HG03196 (cell line): ENCODE measurements at regions not wholly inside any gene's neighbourhood (a gene's known extent, or its start where the extent isn't known, plus 50 kb on each side); places are given as distances from the start of the nearest gene placed in this dataset.
"Not testable (repeated sequence)": the region's sequence is repeated elsewhere in the genome, so short reads cannot be mapped to it uniquely, and the experiment has no call there.

ENCODE experiments used
- ATAC-seq: cut with Tn5 transposase; IDR thresholded peaks from one replicate; pipeline ENCODE4 v1.9.1; 2021; ENCODE audit not compliant: unreplicated experiment

DNA sequence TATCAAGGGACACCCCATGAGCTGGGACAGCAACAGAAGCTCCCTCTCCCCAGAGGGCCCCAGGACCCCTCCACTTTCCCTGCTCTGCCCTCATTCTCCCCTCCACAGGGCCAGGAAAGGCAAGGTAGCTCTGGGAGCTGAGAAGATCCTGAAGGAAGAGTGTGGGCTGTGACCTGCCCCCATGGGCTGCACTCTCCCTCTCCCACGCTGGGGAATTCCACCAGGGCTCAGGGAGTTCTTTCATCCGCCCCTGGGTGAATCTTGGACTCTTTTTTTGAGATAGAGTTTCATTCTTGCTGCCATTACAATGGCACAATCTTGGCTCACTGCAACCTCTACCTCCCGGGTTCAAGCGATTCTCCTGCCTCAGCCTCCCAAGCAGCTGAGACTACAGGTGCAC, 73.8 kb downstream of the C9orf50 start:
- ATAC-seq = no peak

DNA sequence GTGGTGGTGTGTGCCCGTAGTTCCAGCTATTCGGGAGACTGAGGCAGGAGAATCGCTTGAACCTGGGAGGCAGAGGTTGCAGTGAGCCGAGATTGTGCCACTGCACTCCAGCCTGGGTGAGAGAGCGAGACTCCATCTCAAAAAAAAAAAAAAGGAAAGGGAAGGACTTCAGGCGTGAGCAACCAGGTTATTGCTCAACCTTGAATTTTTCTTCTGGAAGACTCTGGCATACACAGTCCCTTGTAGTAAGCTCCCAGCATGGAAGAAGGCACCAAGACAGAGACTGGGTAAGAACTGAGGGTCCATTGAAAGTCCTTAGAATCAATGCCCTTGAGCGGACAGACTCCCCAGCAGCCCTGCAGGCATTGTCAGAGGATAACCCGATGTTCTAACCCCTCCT, 75.0 kb downstream of the C9orf50 start:
- not testable (repeated sequence) for ATAC-seq

DNA sequence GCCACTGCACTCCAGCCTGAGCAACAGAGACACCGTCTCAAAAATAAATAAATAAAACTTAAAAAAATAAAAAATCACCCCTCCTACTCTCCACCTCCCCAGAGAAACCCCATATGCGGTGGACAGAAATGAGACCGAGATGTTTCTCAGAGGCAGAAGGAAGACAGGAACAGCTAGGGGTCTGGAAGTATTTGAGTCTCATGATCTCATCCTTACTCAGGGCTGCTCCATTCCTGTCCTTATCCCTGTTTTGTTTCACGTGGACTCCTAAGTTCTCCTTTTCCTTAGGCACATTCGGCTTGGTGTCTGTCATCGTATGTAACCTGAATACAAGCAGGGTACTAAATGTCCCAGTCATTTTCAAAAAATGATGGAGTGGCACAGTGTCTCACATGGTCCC, 76.1 kb downstream of the C9orf50 start:
- no peak for ATAC-seq

DNA sequence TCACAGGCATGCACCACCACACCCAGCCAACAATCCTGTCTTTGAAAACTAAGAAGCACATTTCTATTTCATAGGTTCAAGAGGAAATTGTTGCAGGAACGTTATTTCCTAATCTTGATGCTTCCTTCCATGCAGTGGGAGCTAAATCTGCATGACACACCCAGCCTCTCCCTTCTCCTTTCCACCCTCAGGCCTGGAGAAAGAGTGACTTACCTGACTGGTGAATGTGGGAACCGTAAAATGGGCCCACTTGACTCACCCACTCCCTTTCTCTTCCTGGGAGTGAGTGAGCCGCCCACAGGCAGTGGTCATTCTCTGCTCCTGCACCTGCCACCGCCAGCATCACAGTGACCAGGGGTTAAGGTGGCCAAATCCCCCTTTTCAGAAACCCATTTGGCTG, 78.2 kb downstream of the C9orf50 start:
- no peak for ATAC-seq

DNA sequence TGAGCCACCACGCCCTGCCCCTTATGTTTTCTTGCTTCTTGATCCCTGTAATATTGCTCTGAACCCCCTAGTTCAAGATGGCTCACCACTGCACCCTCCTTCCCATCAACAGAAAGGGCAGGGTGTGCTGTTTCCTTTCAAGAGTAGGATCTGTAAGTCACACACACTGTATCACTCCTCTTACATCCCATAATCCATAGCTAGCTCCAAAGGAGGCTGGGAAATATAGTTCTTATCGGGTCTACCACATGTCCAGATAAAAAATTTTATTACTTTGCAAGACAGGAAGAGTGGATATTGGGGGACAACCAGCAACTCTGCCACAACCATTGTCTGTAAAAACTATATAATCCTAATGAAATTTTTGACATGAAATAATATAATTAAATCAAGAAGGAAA, 79.6 kb downstream of the C9orf50 start:
- ATAC-seq = no peak

DNA sequence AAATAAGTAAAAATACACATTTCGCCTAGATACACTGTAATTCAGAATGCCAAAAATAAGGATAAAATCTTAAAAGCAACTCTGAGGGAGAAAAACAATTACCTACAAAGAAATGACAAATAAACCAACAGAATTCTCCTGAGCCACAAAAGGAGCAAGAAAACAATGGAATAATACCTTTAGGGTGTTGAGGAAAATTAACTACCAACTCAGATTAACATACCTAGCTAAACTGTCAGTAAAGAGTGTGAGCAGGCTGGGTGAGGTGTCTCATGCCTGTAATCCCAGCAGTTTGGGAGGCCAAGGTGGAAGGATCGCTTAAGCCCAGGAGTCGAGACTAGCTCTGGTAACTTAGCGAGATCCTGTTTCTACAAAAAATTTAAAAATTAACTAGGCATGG, 81.5 kb downstream of the C9orf50 start:
- no peak for ATAC-seq

DNA sequence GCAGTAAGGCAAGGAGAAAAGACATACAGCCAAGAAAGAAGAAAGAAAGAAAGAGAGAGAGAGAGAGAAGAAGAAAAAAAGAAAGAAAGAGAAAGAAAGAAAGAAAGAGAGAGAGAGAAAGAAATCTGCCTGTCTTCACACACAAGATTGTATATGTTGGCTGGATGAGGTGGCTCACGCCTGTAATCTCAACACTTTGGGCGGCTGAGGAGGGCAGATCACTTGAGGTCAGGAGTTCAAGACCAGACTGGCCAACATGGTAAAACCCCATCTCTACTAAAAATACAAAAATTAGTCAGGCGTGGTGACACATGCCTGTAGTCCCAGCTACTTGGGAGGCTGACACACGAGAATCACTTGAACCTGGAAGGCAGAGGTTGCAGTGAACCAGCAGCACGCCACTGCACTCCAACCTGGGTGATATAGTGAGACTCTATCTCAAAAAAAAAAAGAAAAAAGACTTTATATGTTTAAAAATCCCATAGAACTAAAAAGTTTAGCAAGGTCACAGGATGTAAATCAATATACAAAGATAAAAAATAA, 89.0 kb downstream of the C9orf50 start:
- ATAC-seq = not testable (repeated sequence)

DNA sequence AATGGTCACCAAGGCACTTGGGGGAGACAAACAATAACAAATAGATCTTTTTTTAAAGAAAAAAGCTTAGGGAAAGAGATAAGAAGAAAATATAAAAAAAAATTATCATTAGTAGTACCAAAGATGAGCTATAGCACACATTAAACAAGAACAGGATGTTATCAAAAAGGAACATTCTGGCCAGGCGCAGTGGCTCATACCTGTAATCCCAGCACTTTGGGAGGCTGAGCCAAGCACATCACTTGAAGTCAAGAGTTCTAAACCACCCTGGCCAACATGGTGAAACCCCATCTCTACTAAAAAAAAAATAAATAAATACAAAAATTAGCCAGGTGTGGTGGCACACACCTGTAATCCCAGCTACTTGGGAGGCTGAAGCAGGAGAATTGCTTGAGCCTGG, 92.9 kb downstream of the C9orf50 start:
- ATAC-seq = not testable (repeated sequence)

DNA sequence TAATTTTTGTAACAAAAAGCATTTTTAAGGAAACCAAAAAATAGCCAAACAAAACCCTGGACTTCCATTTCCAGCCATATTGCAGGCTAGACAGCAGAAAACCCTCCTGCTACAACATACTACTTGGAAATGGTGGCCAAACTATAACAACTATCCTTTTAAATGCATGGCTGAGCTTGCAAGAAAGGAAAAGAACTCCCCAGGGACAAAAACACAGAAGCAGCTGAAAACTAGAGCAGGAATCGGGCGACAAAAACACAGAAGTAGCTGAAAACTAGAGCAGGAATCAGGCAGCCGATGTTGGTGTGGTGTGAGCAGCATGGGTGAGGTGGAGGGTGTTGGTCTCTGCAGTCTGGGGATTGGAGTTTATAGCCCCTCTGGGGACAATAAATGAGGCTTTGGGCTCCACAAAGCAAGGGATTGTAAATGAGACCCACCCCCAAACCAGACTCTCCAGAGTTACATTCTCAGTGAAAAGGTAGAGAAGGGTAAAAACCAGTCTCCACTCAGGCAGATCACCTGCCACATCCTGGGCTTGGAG, 95.2 kb downstream of the C9orf50 start:
- ATAC-seq = no peak

DNA sequence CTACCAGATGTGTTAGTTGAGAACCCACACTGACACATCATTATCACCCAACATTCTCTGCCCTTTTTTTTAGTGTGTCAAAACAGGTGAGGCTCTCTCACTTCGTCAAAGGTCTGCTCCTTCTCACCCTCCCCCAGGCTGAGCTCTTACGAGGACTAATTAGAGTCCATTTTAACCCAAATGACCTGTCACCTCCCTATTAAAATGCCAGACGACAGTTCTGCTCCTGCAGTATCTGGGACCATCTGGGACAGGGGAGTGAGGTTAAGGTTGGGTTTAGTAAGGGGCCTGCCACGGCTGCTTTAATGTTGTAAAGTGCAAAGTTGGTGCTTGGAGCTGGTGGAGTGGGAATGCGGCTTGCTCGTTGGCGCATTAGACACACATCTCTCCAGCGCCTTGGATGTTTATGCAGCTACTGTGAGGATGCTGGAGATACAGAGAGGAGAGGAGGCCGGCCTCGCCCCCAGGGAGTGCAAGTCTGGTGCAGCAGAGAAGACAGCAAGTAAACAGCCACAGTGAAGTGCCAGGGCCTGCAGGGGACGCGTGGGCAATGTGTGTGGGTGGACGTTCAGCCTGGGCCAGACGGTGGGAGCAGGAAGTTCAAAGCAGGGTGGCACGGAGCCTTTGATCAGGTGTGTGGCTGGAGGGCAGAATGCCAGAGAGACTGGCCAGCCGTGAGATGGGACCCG, 96.2 kb downstream of the C9orf50 start:
- no peak for ATAC-seq

DNA sequence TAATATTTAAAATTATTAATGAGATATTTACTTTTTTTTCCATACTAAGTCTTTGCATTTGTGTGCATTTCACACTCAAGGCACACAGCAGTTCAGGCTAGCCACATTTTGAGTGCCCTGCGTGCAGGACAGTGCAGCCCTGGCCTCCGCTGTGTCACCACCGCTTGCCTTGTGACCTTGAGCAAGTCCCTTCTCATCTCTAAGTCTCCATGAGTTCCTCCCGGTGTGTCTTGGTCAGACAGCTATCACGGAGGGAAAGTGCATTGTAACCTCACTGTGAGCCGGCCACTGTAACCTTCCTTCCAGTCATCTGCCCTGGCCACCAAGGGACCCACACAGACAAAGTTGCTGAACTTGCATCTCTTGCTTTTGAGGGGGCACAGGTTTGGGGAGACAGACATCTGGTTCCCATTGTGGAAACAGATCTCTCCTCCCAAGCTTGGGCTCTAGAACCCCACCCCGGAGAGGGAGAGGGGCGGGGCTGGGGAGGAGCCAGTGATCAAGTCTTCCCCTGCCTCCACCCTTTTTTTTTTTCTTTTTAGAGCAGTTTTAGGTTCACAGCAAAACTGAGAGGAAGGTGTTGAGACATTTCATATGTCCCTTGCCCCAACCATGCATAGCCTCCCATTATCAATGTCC, 96.8 kb downstream of the C9orf50 start:
- ATAC-seq = no peak

DNA sequence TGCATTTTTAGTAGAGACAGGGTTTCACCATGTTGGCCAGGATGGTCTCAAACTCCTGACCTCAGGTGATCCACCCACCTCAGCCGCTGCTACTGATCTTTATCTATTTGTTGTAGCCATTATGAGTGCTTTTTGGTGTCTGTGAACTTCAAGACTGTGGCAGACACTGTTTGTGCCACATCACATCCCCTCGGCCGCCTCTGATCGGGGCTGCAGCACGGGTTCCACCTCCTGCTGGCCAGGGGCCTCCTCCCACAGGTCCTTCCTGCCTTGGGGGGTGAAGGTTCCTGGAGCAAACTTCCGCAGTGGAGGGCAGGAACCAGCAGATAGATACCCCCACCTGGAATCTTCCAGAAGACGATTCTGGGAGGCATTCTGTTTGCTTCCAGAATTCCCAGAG, 98.5 kb downstream of the C9orf50 start:
- ATAC-seq = no peak

DNA sequence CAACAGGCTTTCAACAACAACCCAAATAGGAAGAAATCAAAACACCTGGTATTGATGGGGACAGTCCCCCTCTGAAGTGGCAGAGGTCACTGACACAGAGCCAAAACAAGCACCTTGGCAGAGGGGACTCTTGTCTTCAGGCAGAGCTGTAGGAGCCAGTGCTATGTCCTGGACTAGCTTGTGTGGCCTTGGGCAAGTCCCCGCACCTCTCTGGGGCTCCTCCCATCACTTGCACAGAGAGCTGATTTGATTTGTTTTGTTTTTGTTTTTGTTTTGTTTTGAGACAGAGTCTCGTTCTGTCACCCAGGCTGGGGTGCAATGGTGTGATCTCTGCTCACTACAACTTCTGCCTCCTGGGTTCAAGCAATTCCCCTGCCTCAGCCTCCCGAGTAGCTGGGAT, 100.8 kb downstream of the C9orf50 start:
- no peak for ATAC-seq

DNA sequence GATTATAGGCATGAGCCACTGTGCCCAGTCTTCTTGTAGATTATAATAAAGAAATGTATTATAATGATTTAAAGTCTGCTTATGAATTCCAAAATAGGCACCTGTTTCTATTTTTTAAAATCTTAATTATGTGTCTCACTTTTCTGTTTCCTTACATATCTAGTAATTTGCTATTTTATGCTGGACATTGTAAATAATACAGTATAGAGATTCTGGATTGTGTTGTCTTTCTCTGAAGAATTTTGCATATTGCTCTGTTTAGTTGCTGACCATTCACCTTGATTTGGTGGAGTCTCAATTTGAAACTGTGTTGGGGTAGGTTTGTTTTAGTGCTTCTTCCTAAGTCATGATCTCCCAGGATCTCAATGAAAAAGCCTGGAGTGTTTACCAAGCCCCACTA, 102.8 kb downstream of the C9orf50 start:
- ATAC-seq = no peak

DNA sequence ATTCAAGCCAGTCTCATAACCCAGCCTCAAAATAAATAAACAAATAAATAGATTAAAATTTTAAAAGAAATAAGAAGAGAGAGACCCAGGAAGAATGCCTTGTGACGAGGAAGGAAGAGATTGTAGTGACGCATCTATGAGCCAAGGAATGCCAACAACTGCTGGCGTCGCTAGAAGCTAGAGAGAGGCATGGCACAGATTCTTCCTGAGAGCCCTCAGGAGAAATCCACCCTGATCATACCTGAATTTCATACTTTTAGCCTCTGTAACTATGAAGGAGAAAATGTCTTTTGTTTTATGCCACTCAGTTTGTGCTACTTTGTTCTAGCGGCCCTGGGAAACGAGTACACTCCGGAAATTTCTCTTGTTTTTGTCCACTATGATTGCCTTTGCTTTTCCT, 103.9 kb downstream of the C9orf50 start:
- no peak for ATAC-seq

DNA sequence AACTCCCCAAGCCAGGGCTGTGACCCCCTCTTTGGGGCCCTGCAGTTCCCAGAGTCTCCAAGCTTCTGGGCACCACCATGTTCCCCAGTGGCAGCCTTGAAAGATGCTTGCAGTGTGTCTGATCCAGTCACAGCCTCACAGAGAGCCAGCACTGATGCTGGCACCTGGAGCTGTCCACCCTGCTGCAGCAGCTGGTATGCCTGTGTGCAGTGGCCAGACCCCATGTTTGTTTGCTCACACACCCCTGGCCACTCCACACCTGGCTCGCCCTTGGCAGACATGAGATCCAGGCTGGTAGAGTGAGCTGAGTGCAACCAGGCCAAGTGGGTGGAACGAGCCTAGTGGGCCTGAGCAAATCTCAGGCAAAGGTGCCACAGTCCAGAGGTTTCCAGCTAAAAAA, 106.0 kb downstream of the C9orf50 start:
- no peak for ATAC-seq

DNA sequence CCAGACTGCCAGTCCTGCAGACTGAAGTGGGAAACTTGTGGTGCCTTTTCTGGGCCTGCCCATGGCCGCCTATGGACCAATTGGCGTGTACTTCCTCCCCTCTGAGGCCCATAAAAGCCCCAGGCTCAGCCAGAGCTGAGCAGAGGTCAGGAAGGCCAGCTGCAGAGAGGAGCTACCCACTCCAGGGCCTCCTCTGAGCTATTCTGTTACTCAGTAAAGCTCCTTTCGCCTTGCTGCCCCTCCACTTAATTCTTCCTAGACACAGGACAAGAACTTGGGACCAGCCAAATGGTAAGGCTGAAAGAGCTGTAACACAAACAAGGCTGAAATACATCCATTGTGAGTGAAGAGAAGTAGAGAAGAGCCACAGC, 106.4 kb downstream of the C9orf50 start:
- ATAC-seq = no peak

DNA sequence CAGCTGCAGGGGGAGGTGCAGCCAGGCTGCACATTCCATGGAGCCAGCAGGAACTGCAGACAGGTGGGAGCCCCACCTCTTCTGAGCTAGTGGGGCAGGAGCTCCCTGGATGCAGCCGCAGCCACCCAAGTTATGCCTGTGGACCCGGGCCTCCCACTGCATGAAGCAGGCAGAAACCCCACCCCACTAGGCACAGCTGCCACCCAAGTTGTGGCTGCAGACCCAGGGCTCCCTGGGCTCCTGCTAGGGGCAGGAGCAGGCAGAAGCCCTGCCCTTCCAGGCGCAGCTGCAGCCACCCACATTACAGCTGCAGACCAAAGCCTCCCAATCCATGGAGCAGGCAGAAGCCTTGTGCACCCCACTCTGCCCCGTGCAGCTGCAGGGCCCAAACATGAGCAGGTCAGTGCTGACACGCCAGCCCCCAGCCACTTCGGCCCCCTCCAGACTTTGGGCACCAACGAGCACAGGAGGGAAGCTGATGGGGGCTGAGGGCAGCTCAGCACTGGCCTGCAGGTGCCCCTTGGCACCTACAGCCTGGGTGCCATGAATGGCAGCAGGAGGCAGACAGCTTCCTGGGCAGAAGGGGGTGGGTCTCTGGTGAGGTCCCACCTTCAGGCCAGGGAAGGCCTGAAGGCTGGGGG, 106.9 kb downstream of the C9orf50 start:
- no peak for ATAC-seq

DNA sequence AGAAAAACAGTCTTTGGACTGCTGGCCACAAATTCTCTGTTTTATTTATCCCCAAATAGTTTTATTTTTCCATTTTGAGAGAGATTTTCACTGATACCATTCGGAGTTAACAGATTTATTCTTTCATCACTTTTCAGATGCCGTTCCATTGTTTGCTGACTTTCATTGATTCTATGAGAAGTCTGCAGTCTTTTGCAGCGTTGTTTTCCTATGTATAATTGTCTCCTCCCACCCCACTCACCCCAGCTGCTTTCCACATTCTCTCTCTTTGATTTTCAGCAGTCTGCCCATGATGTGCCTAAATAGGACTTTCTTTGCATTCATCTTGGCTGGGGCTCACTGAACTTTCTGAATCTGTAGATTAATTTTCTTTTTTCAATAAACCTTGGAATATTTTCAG, 107.6 kb downstream of the C9orf50 start:
- ATAC-seq = no peak

DNA sequence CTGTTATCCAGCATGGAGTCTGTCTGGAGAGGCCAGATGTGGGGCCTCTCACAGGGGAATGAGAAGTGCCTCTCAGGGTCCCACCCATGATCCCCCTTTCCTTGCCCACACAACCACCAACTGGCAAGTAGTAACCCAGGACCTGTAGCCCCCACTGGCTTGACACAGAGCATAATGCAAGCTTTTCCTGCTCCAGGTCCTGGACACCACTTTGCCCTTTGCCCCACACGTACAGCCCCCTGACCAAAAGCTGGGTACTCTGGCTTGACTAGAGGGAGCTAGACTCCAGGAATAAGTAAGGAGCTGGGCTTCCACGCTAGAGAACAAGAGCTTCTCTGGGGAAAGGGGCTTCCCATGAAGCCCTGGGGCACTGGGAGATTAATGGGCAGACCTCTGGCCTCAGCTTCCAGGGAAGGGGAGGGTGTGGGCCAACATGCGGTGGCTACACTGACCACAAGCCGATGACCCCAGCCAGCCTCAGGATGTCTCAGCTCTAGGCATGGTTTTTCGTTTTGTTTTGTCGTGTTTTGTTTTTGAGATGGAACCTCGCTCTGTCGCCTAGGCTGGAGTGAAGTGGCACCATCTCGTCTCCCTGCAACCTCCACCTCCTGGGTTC, 109.5 kb downstream of the C9orf50 start:
- ATAC-seq = no peak

DNA sequence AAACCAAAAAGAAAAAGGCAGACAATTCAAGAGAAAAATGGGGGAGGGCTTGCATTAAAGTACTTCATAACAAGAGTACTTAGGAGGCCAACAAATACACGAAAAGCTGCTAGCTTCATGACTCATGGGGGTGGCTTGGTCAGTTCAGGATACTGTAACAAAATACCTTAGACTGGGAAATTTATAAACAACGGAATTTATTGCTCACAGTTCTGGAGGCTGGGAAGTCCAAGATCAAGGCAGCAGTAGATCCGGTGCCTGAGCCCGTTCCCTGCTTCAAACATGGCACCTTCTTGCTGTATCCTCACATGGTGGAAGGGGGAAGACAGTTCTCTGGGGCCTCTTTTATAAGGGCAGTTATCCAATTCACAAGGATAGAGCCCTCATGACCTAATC, 111.4 kb downstream of the C9orf50 start:
- ATAC-seq = no peak

DNA sequence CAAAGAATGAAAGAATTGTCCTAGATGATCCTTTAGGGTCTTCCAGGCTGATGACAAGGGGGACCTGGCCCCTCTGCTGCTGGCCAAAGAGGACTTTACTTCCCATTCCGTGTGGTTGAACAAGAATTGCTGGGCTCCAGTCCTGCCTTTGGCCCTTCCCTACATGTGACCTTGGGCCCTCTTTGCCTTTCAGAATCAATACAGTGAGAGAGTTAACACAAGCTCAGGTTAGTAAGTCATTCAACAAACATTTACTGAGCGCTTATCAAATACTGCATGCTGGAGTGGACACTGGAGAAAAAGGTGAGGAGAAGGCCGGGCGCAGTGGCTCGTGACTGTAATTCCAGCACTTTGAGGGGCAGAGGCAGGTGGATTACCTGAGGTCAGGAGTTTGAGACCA, 113.1 kb downstream of the C9orf50 start:
- no peak for ATAC-seq
